HCT116 (cell line): ENCODE measurements at regions not wholly inside any gene's neighbourhood (a gene's known extent, or its start where the extent isn't known, plus 50 kb on each side); places are given as distances from the start of the nearest gene placed in this dataset.

ENCODE experiments used
- ATAC-seq: fragments of 200-7000 bp; cut with Tn5 transposase; 2 replicates; pipeline ENCODE4 v1.9.1; 2020; ENCODE audit warnings: mild to moderate bottlenecking, moderate library complexity
- BruUV-seq: library from RNA; stranded (reverse); fragments of 400-500 nt; replicated peaks from 2 replicates; lab custom pipeline; 2021; lab: Mats Ljungman, UMichigan
- CTCF ChIA-PET: fragments of 300-600 bp; sonication (Branson Sonifier 250); formaldehyde crosslinking; loops from one replicate; lab custom pipeline; 2021; ENCODE audit warnings: antibody characterized with exemption; lab: Charles Lee
- POLR2A ChIA-PET: fragments of 300-600, 350-600 bp; sonication (Branson Sonifier 250); formaldehyde crosslinking; loops from one replicate; lab custom pipeline; 2021; ENCODE audit warnings: antibody characterized with exemption; lab: Charles Lee
- RAD21 ChIA-PET, 2 experiments: fragments of 300-600 bp; sonication (Branson Sonifier 250); formaldehyde crosslinking; loops; one replicate each; lab custom pipeline; 2023; ENCODE audit warnings: low total read pairs in 2 of 2; ENCODE audit not compliant: uncharacterized antibody in 2 of 2, unreplicated experiment in 2 of 2, low non-redundant PET in 1 of 2; lab: Charles Lee
- DNase-seq: peaks from one replicate; pipeline ENCODE4 v3.0.0-alpha.2; 2010; ENCODE audit warnings: low read depth, low spot score
- H2AFZ ChIP-seq: fragments of 200-600 bp; shearing (Covaris generic), sonication (generic); 2 replicates; pipeline ENCODE4 v1.6.1; 2017; ENCODE audit warnings: low read depth, mixed run types, mixed read lengths, antibody characterized with exemption, low read length; ENCODE audit not compliant: poor library complexity, severe bottlenecking
- H3K27ac ChIP-seq: 2 replicates; pipeline ENCODE4 v1.5.1; 2012; ENCODE audit warnings: low read depth, low read length
- H3K27me3 ChIP-seq: fragments of 200-600 bp; sonication (generic); 2 replicates; pipeline ENCODE4 v1.6.1; 2016; ENCODE audit warnings: mixed run types, low read length, mixed read lengths; ENCODE audit not compliant: insufficient read depth
- H3K36me3 ChIP-seq, 2 experiments: fragments of 200-500 bp in 1 of 2; fragments of 200-600 bp in 1 of 2; sonication (Bioruptor generic) in 1 of 2; sonication (generic) in 1 of 2; 2 replicates each; pipeline versions ENCODE4 v1.5.1 to v1.6.1; 2014 to 2016; ENCODE audit warnings: low read length in 2 of 2, inconsistent platforms in 1 of 2, mixed read lengths in 1 of 2, mixed run types in 1 of 2; ENCODE audit not compliant: insufficient read depth in 2 of 2, control insufficient read depth in 1 of 2
- H3K4me1 ChIP-seq, 2 experiments: fragments of 200-600 bp in 1 of 2; sonication (generic) in 1 of 2; 2 replicates each; pipeline versions ENCODE4 v1.5.1 to v1.6.1; 2012 to 2017; ENCODE audit warnings: low read length in 2 of 2, inconsistent platforms in 1 of 2, mild to moderate bottlenecking in 1 of 2, mixed read lengths in 1 of 2, mixed run types in 1 of 2, moderate library complexity in 1 of 2; ENCODE audit not compliant: insufficient read depth in 2 of 2, control insufficient read depth in 1 of 2
- H3K4me2 ChIP-seq: fragments of 200-600 bp; sonication (generic); 2 replicates; pipeline ENCODE4 v1.6.1; 2017; ENCODE audit warnings: mixed run types, low read length, mixed read lengths
- H3K4me3 ChIP-seq, 2 experiments: fragments of 200-600 bp in 1 of 2; sonication (generic) in 1 of 2; replicated peaks in 1 of 2; 2 replicates each; pipeline ENCODE4 v1.5.1; 2011 to 2016; ENCODE audit warnings: low read length in 2 of 2, control low read depth in 1 of 2, low read depth in 1 of 2, mild to moderate bottlenecking in 1 of 2, mixed read lengths in 1 of 2, mixed run types in 1 of 2
- H3K79me2 ChIP-seq: fragments of 200-600 bp; sonication (generic); 2 replicates; pipeline ENCODE4 v1.6.1; 2017; ENCODE audit warnings: mild to moderate bottlenecking, mixed run types, low read length, moderate library complexity, mixed read lengths; ENCODE audit not compliant: insufficient read depth
- H3K9ac ChIP-seq: fragments of 200-600 bp; sonication (generic); 2 replicates; pipeline ENCODE4 v1.6.1; 2016; ENCODE audit warnings: low read length, mixed read lengths
- H3K9me2 ChIP-seq: fragments of 200-600 bp; sonication (generic), shearing (Covaris generic); 2 replicates; pipeline ENCODE4 v1.6.1; 2017; ENCODE audit warnings: mixed run types, mild to moderate bottlenecking, moderate library complexity; ENCODE audit not compliant: insufficient read depth
- H3K9me3 ChIP-seq, 2 experiments: fragments of 200-500 bp in 1 of 2; fragments of 200-600 bp in 1 of 2; sonication (Bioruptor generic) in 1 of 2; sonication (generic) in 1 of 2; 2 replicates each; pipeline ENCODE4 v1.6.1; 2014 to 2017; ENCODE audit warnings: low read length in 2 of 2, mixed read lengths in 2 of 2, inconsistent platforms in 1 of 2, low read depth in 1 of 2, mild to moderate bottlenecking in 1 of 2, mixed run types in 1 of 2, moderate library complexity in 1 of 2; ENCODE audit not compliant: control insufficient read depth in 1 of 2, insufficient read depth in 1 of 2
- H4K20me1 ChIP-seq: fragments of 200-600 bp; sonication (generic), shearing (Covaris generic); 2 replicates; pipeline ENCODE4 v1.6.1; 2017; ENCODE audit warnings: mixed run types, mild to moderate bottlenecking, moderate library complexity; ENCODE audit not compliant: insufficient read depth
- CBX3 ChIP-seq: IDR thresholded peaks from 2 replicates; pipeline ENCODE4 v1.6.1; 2012; ENCODE audit warnings: low read depth
- CEBPB ChIP-seq: IDR thresholded peaks from 2 replicates; pipeline ENCODE4 v1.6.1; 2012; ENCODE audit warnings: low read depth
- ELF1 ChIP-seq: IDR thresholded peaks from 2 replicates; pipeline ENCODE4 v1.6.1; 2012; ENCODE audit warnings: low read depth, borderline replicate concordance
- EZH2phosphoT487 ChIP-seq: fragments of 200-600 bp; IDR thresholded peaks from 2 replicates; pipeline ENCODE4 v1.6.1; 2018; ENCODE audit warnings: antibody characterized with exemption, borderline replicate concordance
- FOSL1 ChIP-seq: IDR thresholded peaks from 2 replicates; pipeline ENCODE4 v1.6.1; 2012; ENCODE audit warnings: low read depth
- JUND ChIP-seq: IDR thresholded peaks from 2 replicates; pipeline ENCODE4 v1.6.1; 2012
- POLR2A ChIP-seq: IDR thresholded peaks from 2 replicates; pipeline ENCODE4 v1.7.0; 2011; ENCODE audit warnings: borderline replicate concordance; ENCODE audit not compliant: insufficient read depth, insufficient read length; ENCODE audit errors: extremely low read depth
- POLR2AphosphoS5 ChIP-seq: IDR thresholded peaks from 2 replicates; pipeline ENCODE4 v1.6.1; 2011; ENCODE audit warnings: mild to moderate bottlenecking, low read depth, low read length, moderate library complexity
- SIN3A ChIP-seq: IDR thresholded peaks from 2 replicates; pipeline ENCODE4 v1.6.1; 2012; ENCODE audit warnings: low read depth
- SP1 ChIP-seq: IDR thresholded peaks from 2 replicates; pipeline ENCODE4 v1.6.1; 2012; ENCODE audit warnings: low read depth
- SRF ChIP-seq: IDR thresholded peaks from 2 replicates; pipeline ENCODE4 v1.6.1; 2012; ENCODE audit warnings: low read depth
- YY1 ChIP-seq: IDR thresholded peaks from 2 replicates; pipeline ENCODE4 v1.6.1; 2011; ENCODE audit warnings: low read length, low read depth, moderate library complexity, mild to moderate bottlenecking; ENCODE audit not compliant: insufficient replicate concordance; ENCODE audit errors: extremely low read depth
- ZFX ChIP-seq: fragments of 450-650 bp; IDR thresholded peaks from 2 replicates; pipeline ENCODE4 v1.6.1; 2017
- ZNF274 ChIP-seq: fragments of 200-500 bp; sonication (Bioruptor generic); IDR thresholded peaks from 2 replicates; pipeline ENCODE4 v1.6.1; 2014; ENCODE audit warnings: mild to moderate bottlenecking, low read depth, low read length, inconsistent platforms
- intact Hi-C: fragments of 100-400 bp; cut with micrococcal nuclease; formaldehyde crosslinking; loops from 2 replicates; pipeline ENCODE4 v1.10.0; 2022
- TF ChIP-seq, protein P1 (sequence below): IDR thresholded peaks from 2 replicates; pipeline ENCODE4 v1.6.1; 2011; ENCODE audit warnings: mild to moderate bottlenecking, low read length, moderate library complexity; ENCODE audit not compliant: insufficient replicate concordance; ENCODE audit errors: extremely low read depth
- TF ChIP-seq, protein P2 (sequence below): IDR thresholded peaks from 2 replicates; pipeline ENCODE4 v1.6.1; 2012
- TF ChIP-seq, protein P3 (sequence below): IDR thresholded peaks from 2 replicates; pipeline ENCODE4 v1.6.1; 2012; ENCODE audit warnings: low read depth
- TF ChIP-seq, protein P4 (sequence below), 3 experiments: fragments of 200-600 bp in 1 of 3; sonication (generic) in 1 of 3; IDR thresholded peaks in 2 of 3; conservative IDR thresholded peaks in 1 of 3; 2 replicates each; pipeline ENCODE4 v1.5.1; 2012 to 2017; ENCODE audit warnings: low read depth in 2 of 3, low read length in 2 of 3, antibody characterized with exemption in 1 of 3, borderline replicate concordance in 1 of 3, control low read depth in 1 of 3, mild to moderate bottlenecking in 1 of 3, mixed read lengths in 1 of 3, mixed run types in 1 of 3, moderate library complexity in 1 of 3; ENCODE audit not compliant: insufficient read depth in 1 of 3

DNA sequence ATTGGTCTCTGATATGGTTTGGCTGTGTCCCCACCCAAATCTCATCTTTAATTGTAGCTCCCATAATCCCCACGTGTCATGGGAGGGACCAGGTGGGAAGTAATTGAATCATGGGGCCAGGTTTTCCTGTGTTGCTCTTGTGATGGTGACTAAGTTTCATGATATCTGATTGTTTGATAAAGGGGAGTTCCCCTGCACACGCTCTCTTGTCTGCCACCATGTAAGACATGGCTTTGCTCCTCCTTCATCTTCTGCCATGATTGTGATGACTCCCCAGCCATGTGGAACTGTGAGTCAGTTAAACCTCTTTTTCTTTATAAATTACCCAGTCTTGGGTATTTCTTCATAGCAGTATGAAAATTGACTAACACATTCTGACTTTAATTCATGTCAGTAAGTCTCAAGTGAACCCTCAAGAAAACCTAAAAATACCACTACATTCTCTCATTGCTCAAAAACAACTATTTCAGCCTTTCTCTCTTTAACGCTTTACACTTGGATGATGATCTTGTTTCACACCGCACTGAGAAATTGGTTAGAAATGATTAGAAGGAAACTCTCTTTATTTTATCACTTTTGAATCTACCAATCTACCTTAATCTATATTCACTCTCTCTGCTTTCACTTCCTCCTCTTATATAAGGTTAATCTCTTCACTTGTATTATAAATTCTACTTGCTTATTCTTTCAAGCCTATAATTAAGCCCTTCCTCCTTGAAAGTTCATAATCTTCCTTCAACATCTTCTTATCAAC lies 110.1 kb downstream of the GALR1 start:
- intact Hi-C loops, result no loop called here
- Histone ChIP-seq H3K27ac (no peak overlapping the region), H3K4me1 (no peaks in the 10 kb centered on the region), H3K4me3 (no peak overlapping the region), H2AFZ (no peak overlapping the region), H3K4me2 (no peak overlapping the region), H3K9me3 (no peaks in the 10 kb centered on the region), H3K36me3 (no peaks in the 10 kb centered on the region), H3K27me3 (0 out of 2 replicates have a peak, but pooled peaks cover 2% of the 10 kb centered on the region), H3K79me2 (no peaks in the 10 kb centered on the region), H3K9me2 (no peaks in the 10 kb centered on the region), H3K9ac (no peak overlapping the region), H4K20me1 (no peaks in the 10 kb centered on the region)
- no peak for ATAC-seq
- CTCF ChIA-PET, result no interaction called here
- POLR2A ChIA-PET, result no interaction called here
- RAD21 ChIA-PET, result no interaction called here
- BruUV-seq, result no TSS peak
- no peak for DNase-seq
- TF ChIP-seq SRF (no peak), POLR2AphosphoS5 (no peak), EZH2phosphoT487 (no peak), SIN3A (no peak), JUND (no peak), ZNF274 (no peak), SP1 (no peak), POLR2A (no peak), YY1 (no peak), ZFX (no peak), CBX3 (no peak), CEBPB (no peak), ELF1 (no peak), FOSL1 (no peak)
- TF ChIP-seq, protein P1, sequence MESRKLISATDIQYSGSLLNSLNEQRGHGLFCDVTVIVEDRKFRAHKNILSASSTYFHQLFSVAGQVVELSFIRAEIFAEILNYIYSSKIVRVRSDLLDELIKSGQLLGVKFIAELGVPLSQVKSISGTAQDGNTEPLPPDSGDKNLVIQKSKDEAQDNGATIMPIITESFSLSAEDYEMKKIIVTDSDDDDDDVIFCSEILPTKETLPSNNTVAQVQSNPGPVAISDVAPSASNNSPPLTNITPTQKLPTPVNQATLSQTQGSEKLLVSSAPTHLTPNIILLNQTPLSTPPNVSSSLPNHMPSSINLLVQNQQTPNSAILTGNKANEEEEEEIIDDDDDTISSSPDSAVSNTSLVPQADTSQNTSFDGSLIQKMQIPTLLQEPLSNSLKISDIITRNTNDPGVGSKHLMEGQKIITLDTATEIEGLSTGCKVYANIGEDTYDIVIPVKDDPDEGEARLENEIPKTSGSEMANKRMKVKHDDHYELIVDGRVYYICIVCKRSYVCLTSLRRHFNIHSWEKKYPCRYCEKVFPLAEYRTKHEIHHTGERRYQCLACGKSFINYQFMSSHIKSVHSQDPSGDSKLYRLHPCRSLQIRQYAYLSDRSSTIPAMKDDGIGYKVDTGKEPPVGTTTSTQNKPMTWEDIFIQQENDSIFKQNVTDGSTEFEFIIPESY, result no peak
- TF ChIP-seq, protein P2, sequence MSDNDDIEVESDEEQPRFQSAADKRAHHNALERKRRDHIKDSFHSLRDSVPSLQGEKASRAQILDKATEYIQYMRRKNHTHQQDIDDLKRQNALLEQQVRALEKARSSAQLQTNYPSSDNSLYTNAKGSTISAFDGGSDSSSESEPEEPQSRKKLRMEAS, result no peak
- TF ChIP-seq, protein P3, sequence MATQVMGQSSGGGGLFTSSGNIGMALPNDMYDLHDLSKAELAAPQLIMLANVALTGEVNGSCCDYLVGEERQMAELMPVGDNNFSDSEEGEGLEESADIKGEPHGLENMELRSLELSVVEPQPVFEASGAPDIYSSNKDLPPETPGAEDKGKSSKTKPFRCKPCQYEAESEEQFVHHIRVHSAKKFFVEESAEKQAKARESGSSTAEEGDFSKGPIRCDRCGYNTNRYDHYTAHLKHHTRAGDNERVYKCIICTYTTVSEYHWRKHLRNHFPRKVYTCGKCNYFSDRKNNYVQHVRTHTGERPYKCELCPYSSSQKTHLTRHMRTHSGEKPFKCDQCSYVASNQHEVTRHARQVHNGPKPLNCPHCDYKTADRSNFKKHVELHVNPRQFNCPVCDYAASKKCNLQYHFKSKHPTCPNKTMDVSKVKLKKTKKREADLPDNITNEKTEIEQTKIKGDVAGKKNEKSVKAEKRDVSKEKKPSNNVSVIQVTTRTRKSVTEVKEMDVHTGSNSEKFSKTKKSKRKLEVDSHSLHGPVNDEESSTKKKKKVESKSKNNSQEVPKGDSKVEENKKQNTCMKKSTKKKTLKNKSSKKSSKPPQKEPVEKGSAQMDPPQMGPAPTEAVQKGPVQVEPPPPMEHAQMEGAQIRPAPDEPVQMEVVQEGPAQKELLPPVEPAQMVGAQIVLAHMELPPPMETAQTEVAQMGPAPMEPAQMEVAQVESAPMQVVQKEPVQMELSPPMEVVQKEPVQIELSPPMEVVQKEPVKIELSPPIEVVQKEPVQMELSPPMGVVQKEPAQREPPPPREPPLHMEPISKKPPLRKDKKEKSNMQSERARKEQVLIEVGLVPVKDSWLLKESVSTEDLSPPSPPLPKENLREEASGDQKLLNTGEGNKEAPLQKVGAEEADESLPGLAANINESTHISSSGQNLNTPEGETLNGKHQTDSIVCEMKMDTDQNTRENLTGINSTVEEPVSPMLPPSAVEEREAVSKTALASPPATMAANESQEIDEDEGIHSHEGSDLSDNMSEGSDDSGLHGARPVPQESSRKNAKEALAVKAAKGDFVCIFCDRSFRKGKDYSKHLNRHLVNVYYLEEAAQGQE, result no peak
- TF ChIP-seq, protein P4, sequence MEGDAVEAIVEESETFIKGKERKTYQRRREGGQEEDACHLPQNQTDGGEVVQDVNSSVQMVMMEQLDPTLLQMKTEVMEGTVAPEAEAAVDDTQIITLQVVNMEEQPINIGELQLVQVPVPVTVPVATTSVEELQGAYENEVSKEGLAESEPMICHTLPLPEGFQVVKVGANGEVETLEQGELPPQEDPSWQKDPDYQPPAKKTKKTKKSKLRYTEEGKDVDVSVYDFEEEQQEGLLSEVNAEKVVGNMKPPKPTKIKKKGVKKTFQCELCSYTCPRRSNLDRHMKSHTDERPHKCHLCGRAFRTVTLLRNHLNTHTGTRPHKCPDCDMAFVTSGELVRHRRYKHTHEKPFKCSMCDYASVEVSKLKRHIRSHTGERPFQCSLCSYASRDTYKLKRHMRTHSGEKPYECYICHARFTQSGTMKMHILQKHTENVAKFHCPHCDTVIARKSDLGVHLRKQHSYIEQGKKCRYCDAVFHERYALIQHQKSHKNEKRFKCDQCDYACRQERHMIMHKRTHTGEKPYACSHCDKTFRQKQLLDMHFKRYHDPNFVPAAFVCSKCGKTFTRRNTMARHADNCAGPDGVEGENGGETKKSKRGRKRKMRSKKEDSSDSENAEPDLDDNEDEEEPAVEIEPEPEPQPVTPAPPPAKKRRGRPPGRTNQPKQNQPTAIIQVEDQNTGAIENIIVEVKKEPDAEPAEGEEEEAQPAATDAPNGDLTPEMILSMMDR (IDR thresholded peaks at IDR 0.05 in 2 of 3, conservative IDR thresholded peaks at IDR 0.05 in 1 of 3; ENCODE audit: borderline replicate concordance in 1 of 3, insufficient read depth in 1 of 3, low read depth in 2 of 3, low read length in 2 of 3), result no peak
- TF ChIP-seq, all 23 proteins: peak for 0
